SK-N-SH (cell line): ENCODE measurements at regions not wholly inside any gene's neighbourhood (a gene's known extent, or its start where the extent isn't known, plus 50 kb on each side); places are given as distances from the start of the nearest gene placed in this dataset.

ENCODE experiments used
- CTCF ChIA-PET: fragments of 300-600, 350-600 bp; formaldehyde crosslinking; extraction: SDS; loops from one replicate; lab custom pipeline; 2021; lab: Yijun Ruan, JAX
- POLR2A ChIA-PET: fragments of 350-600 bp; sonication (Branson Sonifier 250); formaldehyde crosslinking; extraction: SDS; loops from one replicate; lab custom pipeline; 2020; ENCODE audit warnings: antibody characterized with exemption, inconsistent platforms; lab: Yijun Ruan, JAX
- DNase-seq: peaks from one replicate; pipeline ENCODE4 v3.0.0; 2012
- H2AFZ ChIP-seq: fragments of 200-600 bp; sonication (generic); 2 replicates; pipeline ENCODE4 v1.8.1; 2016; ENCODE audit warnings: antibody characterized with exemption, mild to moderate bottlenecking, low read depth
- H3F3A ChIP-seq: fragments of 200-600 bp; sonication (generic); replicated peaks from 2 replicates; pipeline ENCODE3; 2016; ENCODE audit warnings: antibody characterized with exemption, mild to moderate bottlenecking; ENCODE audit not compliant: insufficient read depth
- H3K27ac ChIP-seq, 2 experiments: fragments of 200-500 bp in 1 of 2; fragments of 200-600 bp in 1 of 2; sonication (Bioruptor generic) in 1 of 2; sonication (generic), shearing (Covaris generic) in 1 of 2; 2 replicates each; pipeline versions ENCODE4 v1.5.1 to v1.6.1; 2014 to 2016; ENCODE audit warnings: low read depth in 2 of 2, inconsistent platforms in 1 of 2, low read length in 1 of 2, mild to moderate bottlenecking in 1 of 2, mixed read lengths in 1 of 2
- H3K27me3 ChIP-seq: fragments of 200-600 bp; sonication (generic), shearing (Covaris generic); 2 replicates; pipeline ENCODE4 v1.6.1; 2016; ENCODE audit warnings: mixed run types; ENCODE audit not compliant: insufficient read depth
- H3K36me3 ChIP-seq, 2 experiments: fragments of 200-500 bp in 1 of 2; fragments of 200-600 bp in 1 of 2; sonication (Bioruptor generic) in 1 of 2; sonication (generic) in 1 of 2; replicated peaks in 1 of 2; 2 replicates each; pipeline versions ENCODE3 to v1.5.1; 2014 to 2016; ENCODE audit warnings: low read length in 1 of 2, mild to moderate bottlenecking in 1 of 2; ENCODE audit not compliant: insufficient read depth in 2 of 2, control insufficient read depth in 1 of 2
- H3K4me1 ChIP-seq, 2 experiments: fragments of 200-500 bp in 1 of 2; fragments of 200-600 bp in 1 of 2; sonication (Bioruptor generic) in 1 of 2; sonication (generic), shearing (Covaris generic) in 1 of 2; 2 replicates each; pipeline versions ENCODE4 v1.5.1 to v1.6.1; 2014 to 2016; ENCODE audit warnings: low read depth in 1 of 2, low read length in 1 of 2, mixed run types in 1 of 2; ENCODE audit not compliant: insufficient read depth in 2 of 2, control insufficient read depth in 1 of 2
- H3K4me2 ChIP-seq: fragments of 200-600 bp; sonication (generic), shearing (Covaris generic); 2 replicates; pipeline ENCODE4 v1.6.1; 2017; ENCODE audit warnings: mixed run types
- H3K4me3 ChIP-seq, 2 experiments: fragments of 200-500 bp in 1 of 2; fragments of 200-600 bp in 1 of 2; sonication (Bioruptor generic) in 1 of 2; sonication (generic), shearing (Covaris generic) in 1 of 2; 2 replicates each; pipeline versions ENCODE4 v1.5.1 to v1.8.1; 2014 to 2016; ENCODE audit warnings: low read depth in 2 of 2, inconsistent platforms in 1 of 2, low read length in 1 of 2, mild to moderate bottlenecking in 1 of 2, mixed read lengths in 1 of 2, moderate library complexity in 1 of 2
- H3K79me2 ChIP-seq: fragments of 200-600 bp; sonication (generic); 2 replicates; pipeline ENCODE4 v1.8.1; 2017; ENCODE audit warnings: mild to moderate bottlenecking; ENCODE audit not compliant: insufficient read depth
- H3K9ac ChIP-seq: fragments of 200-600 bp; sonication (generic); 2 replicates; pipeline ENCODE4 v1.6.1; 2017; ENCODE audit warnings: mixed run types
- H3K9me2 ChIP-seq: fragments of 200-600 bp; sonication (generic); 2 replicates; pipeline ENCODE4 v1.6.1; 2017; ENCODE audit warnings: mixed run types
- H3K9me3 ChIP-seq: fragments of 200-600 bp; sonication (generic); 2 replicates; pipeline ENCODE4 v1.6.1; 2017; ENCODE audit warnings: mixed run types, mild to moderate bottlenecking, moderate library complexity
- H4K20me1 ChIP-seq: fragments of 200-600 bp; sonication (generic); 2 replicates; pipeline ENCODE4 v1.6.1; 2017; ENCODE audit warnings: mild to moderate bottlenecking, mixed run types; ENCODE audit not compliant: insufficient read depth
- CHD2 ChIP-seq: fragments of 150-350 bp; IDR thresholded peaks from 2 replicates; pipeline ENCODE4 v1.6.1; 2018; ENCODE audit warnings: low read length; ENCODE audit not compliant: partially characterized antibody
- ELF1 ChIP-seq: IDR thresholded peaks from 2 replicates; pipeline ENCODE4 v1.4.0; 2012
- EZH2phosphoT487 ChIP-seq: fragments of 200-600 bp; sonication (generic); IDR thresholded peaks from 2 replicates; pipeline ENCODE4 v1.6.1; 2017; ENCODE audit warnings: low read depth, mixed run types, mild to moderate bottlenecking, antibody characterized with exemption, moderate library complexity, borderline replicate concordance
- FOSL2 ChIP-seq: IDR thresholded peaks from 2 replicates; pipeline ENCODE4 v1.4.0; 2012; ENCODE audit warnings: low read depth, mild to moderate bottlenecking, moderate library complexity, borderline replicate concordance
- FOXJ3 ChIP-seq: sonication (generic); formaldehyde crosslinking; IDR thresholded peaks from 2 replicates; pipeline ENCODE4 v1.5.1; 2020; ENCODE audit warnings: mild to moderate bottlenecking, missing genetic modification reagents
- FOXM1 ChIP-seq: IDR thresholded peaks from 2 replicates; pipeline ENCODE4 v1.4.0; 2012; ENCODE audit warnings: low read depth, mild to moderate bottlenecking
- GATA2 ChIP-seq: sonication (generic); formaldehyde crosslinking; IDR thresholded peaks from 2 replicates; pipeline ENCODE4 v1.5.0; 2020; ENCODE audit warnings: mild to moderate bottlenecking, missing genetic modification reagents
- NFIC ChIP-seq: IDR thresholded peaks from 2 replicates; pipeline ENCODE4 v1.4.0; 2012; ENCODE audit warnings: borderline replicate concordance
- RCOR1 ChIP-seq: fragments of 150-350 bp; IDR thresholded peaks from 2 replicates; pipeline ENCODE4 v1.6.1; 2017; ENCODE audit warnings: antibody characterized with exemption, low read length
- SIN3A ChIP-seq: IDR thresholded peaks from 2 replicates; pipeline ENCODE4 v1.6.1; 2012; ENCODE audit warnings: low read depth, mild to moderate bottlenecking, low read length, moderate library complexity, borderline replicate concordance
- SMC3 ChIP-seq: IDR thresholded peaks from 2 replicates; pipeline ENCODE4 v1.6.1; 2012; ENCODE audit warnings: low read depth, low read length, improper control_type of control experiment
- TCF12 ChIP-seq: IDR thresholded peaks from 2 replicates; pipeline ENCODE4 v1.4.0; 2012
- WGBS: methylation state at CpG from one replicate; pipeline ENCODE4 v1.1.6; 2017; ENCODE audit warnings: low lambda C conversion rate; 5-methylcytosine and 5-hydroxymethylcytosine counted together
- TF ChIP-seq, protein P1 (sequence below): IDR thresholded peaks from 2 replicates; pipeline ENCODE4; 2012
- TF ChIP-seq, protein P2 (sequence below): IDR thresholded peaks from 2 replicates; pipeline ENCODE4 v1.6.1; 2012; ENCODE audit warnings: mild to moderate bottlenecking, low read depth, low read length, moderate library complexity
- TF ChIP-seq, protein P3 (sequence below): fragments of 200-600 bp; sonication (generic); IDR thresholded peaks from 2 replicates; pipeline ENCODE4 v1.6.1; 2017; ENCODE audit warnings: antibody characterized with exemption, mild to moderate bottlenecking, moderate library complexity
- TF ChIP-seq, protein P4 (sequence below): IDR thresholded peaks from 2 replicates; pipeline ENCODE4 v1.4.0; 2012; ENCODE audit warnings: low read depth, borderline replicate concordance
- TF ChIP-seq, protein P5 (sequence below): fragments of 150-350 bp; IDR thresholded peaks from 2 replicates; pipeline ENCODE4 v1.6.1; 2017; ENCODE audit warnings: antibody characterized with exemption, low read length, low read depth, borderline replicate concordance

DNA sequence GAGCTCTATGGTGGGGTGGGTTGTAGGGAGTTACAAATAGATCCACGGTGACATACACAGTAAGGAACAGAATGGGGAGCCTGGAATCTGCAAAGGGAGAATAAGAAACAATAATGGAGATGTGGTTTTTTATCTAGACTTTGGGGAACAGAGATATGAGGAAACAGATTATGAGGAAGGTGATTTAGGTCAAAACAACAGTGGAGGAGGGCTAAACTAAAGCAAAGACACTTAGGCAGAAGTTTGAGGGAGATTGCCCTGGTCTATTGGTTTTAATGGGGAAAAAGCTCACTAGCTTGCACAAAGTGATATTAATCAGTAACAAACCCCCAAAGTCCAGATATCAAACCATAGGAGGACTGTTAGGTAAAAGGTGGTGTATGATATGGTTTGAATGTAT, 144.5 kb upstream of the DYRK2 start:
- H3K79me2 ChIP-seq: no peaks in the 10 kb centered on the region
- no peak overlapping the region for H3K27ac ChIP-seq
- CTCF ChIA-PET: no interaction called here
- no peak for DNase-seq
- no peaks in the 10 kb centered on the region for H3K27me3 ChIP-seq
- no peaks in the 10 kb centered on the region for H3F3A ChIP-seq
- TF ChIP-seq ELF1 (no peak), SMC3 (no peak), GATA2 (CRISPR knock-in tag) (no peak), RCOR1 (no peak), FOSL2 (no peak), SIN3A (no peak), FOXJ3 (no peak), EZH2phosphoT487 (no peak), TCF12 (no peak), CHD2 (no peak), FOXM1 (no peak), NFIC (no peak)
- TF ChIP-seq, protein P1, sequence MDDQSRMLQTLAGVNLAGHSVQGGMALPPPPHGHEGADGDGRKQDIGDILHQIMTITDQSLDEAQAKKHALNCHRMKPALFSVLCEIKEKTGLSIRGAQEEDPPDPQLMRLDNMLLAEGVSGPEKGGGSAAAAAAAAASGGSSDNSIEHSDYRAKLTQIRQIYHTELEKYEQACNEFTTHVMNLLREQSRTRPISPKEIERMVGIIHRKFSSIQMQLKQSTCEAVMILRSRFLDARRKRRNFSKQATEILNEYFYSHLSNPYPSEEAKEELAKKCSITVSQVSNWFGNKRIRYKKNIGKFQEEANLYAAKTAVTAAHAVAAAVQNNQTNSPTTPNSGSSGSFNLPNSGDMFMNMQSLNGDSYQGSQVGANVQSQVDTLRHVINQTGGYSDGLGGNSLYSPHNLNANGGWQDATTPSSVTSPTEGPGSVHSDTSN: no peak
- TF ChIP-seq, protein P2, sequence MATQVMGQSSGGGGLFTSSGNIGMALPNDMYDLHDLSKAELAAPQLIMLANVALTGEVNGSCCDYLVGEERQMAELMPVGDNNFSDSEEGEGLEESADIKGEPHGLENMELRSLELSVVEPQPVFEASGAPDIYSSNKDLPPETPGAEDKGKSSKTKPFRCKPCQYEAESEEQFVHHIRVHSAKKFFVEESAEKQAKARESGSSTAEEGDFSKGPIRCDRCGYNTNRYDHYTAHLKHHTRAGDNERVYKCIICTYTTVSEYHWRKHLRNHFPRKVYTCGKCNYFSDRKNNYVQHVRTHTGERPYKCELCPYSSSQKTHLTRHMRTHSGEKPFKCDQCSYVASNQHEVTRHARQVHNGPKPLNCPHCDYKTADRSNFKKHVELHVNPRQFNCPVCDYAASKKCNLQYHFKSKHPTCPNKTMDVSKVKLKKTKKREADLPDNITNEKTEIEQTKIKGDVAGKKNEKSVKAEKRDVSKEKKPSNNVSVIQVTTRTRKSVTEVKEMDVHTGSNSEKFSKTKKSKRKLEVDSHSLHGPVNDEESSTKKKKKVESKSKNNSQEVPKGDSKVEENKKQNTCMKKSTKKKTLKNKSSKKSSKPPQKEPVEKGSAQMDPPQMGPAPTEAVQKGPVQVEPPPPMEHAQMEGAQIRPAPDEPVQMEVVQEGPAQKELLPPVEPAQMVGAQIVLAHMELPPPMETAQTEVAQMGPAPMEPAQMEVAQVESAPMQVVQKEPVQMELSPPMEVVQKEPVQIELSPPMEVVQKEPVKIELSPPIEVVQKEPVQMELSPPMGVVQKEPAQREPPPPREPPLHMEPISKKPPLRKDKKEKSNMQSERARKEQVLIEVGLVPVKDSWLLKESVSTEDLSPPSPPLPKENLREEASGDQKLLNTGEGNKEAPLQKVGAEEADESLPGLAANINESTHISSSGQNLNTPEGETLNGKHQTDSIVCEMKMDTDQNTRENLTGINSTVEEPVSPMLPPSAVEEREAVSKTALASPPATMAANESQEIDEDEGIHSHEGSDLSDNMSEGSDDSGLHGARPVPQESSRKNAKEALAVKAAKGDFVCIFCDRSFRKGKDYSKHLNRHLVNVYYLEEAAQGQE: no peak
- TF ChIP-seq, protein P3, sequence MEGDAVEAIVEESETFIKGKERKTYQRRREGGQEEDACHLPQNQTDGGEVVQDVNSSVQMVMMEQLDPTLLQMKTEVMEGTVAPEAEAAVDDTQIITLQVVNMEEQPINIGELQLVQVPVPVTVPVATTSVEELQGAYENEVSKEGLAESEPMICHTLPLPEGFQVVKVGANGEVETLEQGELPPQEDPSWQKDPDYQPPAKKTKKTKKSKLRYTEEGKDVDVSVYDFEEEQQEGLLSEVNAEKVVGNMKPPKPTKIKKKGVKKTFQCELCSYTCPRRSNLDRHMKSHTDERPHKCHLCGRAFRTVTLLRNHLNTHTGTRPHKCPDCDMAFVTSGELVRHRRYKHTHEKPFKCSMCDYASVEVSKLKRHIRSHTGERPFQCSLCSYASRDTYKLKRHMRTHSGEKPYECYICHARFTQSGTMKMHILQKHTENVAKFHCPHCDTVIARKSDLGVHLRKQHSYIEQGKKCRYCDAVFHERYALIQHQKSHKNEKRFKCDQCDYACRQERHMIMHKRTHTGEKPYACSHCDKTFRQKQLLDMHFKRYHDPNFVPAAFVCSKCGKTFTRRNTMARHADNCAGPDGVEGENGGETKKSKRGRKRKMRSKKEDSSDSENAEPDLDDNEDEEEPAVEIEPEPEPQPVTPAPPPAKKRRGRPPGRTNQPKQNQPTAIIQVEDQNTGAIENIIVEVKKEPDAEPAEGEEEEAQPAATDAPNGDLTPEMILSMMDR: no peak
- TF ChIP-seq, protein P4, sequence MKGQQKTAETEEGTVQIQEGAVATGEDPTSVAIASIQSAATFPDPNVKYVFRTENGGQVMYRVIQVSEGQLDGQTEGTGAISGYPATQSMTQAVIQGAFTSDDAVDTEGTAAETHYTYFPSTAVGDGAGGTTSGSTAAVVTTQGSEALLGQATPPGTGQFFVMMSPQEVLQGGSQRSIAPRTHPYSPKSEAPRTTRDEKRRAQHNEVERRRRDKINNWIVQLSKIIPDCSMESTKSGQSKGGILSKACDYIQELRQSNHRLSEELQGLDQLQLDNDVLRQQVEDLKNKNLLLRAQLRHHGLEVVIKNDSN: no peak
- TF ChIP-seq, protein P5, sequence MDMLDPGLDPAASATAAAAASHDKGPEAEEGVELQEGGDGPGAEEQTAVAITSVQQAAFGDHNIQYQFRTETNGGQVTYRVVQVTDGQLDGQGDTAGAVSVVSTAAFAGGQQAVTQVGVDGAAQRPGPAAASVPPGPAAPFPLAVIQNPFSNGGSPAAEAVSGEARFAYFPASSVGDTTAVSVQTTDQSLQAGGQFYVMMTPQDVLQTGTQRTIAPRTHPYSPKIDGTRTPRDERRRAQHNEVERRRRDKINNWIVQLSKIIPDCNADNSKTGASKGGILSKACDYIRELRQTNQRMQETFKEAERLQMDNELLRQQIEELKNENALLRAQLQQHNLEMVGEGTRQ: no peak
- no peak overlapping the region for H3K4me3 ChIP-seq
- no peaks in the 10 kb centered on the region for H3K4me1 ChIP-seq
- no peaks in the 10 kb centered on the region for H3K9me3 ChIP-seq
- H3K36me3 ChIP-seq: no peaks in the 10 kb centered on the region
- no peak overlapping the region for H2AFZ ChIP-seq
- 19% methylated on average over 1 of the region's 1 CpG for WGBS
- H4K20me1 ChIP-seq: no peaks in the 10 kb centered on the region
- H3K9me2 ChIP-seq: no peaks in the 10 kb centered on the region
- POLR2A ChIA-PET: no interaction called here
- no peak overlapping the region for H3K4me2 ChIP-seq
- no peak overlapping the region for H3K9ac ChIP-seq
